Activated T-cell treated with anti-CD3 and anti-CD28 coated beads, Interleukin-2, amount 50 U/mL, for 72 hours (primary cell): ENCODE measurements at regions not wholly inside any gene's neighbourhood (a gene's known extent, or its start where the extent isn't known, plus 50 kb on each side); places are given as distances from the start of the nearest gene placed in this dataset.
"Not testable (repeated sequence)": the region's sequence is repeated elsewhere in the genome, so short reads cannot be mapped to it uniquely, and the experiment has no call there.

ENCODE experiments used
- ATAC-seq, 2 donors: fragments of 150-1000 bp; cut with Tn5 transposase; replicated peaks in 1 of 2; 2 replicates each; pipeline ENCODE4 v1.10.0; 2021; ENCODE audit warnings: moderate library complexity in 2 of 2, mild to moderate bottlenecking in 1 of 2
- DNase-seq, 2 donors: peaks; one replicate each; pipeline ENCODE4 v3.0.0; 2021 to 2022; ENCODE audit warnings: mixed read lengths in 1 of 2
- H3K27ac Mint-ChIP-seq: one replicate; pipeline ENCODE4 v1.8.0; 2022; ENCODE audit warnings: mild to moderate bottlenecking, moderate library complexity, mixed read lengths
- H3K27me3 Mint-ChIP-seq: one replicate; pipeline ENCODE4 v1.8.0; 2022; ENCODE audit warnings: low read depth, mixed read lengths
- H3K36me3 Mint-ChIP-seq, 2 donors: one replicate each; pipeline ENCODE4 v1.8.0; 2022; ENCODE audit warnings: mixed read lengths in 2 of 2, mild to moderate bottlenecking in 1 of 2; ENCODE audit not compliant: insufficient read depth in 2 of 2
- H3K4me1 Mint-ChIP-seq: one replicate; pipeline ENCODE4 v1.8.0; 2022; ENCODE audit warnings: low read depth, mixed read lengths
- H3K4me3 Mint-ChIP-seq, 2 donors: one replicate each; pipeline ENCODE4 v1.8.0; 2022; ENCODE audit warnings: mild to moderate bottlenecking in 2 of 2, mixed read lengths in 2 of 2, moderate library complexity in 2 of 2
- H3K9me3 Mint-ChIP-seq, 2 donors: one replicate each; pipeline ENCODE4 v1.8.0; 2022; ENCODE audit warnings: mixed read lengths in 2 of 2

DNA sequence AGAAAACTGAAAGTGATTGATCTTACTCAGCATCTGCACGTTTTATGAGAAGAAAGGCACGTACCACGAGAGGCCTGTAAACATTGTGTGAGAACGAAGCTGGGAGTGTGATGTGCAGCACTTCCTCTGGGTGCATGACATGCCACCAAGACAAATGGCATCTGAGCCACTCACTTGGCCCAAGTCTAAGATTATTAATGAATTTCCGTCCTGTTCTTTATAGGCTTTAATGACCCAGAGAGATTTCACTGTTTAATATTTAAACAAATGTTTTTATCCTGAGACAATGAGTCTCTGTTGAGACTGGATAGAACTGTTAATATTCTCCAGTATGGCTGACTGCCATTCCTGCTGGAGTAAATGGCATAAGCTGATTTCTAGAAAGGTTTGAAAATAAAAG lies 172.6 kb upstream of the PHACTR1 start:
- H3K4me3 Mint-ChIP-seq, result no peak overlapping the region
- ATAC-seq, result no peak

DNA sequence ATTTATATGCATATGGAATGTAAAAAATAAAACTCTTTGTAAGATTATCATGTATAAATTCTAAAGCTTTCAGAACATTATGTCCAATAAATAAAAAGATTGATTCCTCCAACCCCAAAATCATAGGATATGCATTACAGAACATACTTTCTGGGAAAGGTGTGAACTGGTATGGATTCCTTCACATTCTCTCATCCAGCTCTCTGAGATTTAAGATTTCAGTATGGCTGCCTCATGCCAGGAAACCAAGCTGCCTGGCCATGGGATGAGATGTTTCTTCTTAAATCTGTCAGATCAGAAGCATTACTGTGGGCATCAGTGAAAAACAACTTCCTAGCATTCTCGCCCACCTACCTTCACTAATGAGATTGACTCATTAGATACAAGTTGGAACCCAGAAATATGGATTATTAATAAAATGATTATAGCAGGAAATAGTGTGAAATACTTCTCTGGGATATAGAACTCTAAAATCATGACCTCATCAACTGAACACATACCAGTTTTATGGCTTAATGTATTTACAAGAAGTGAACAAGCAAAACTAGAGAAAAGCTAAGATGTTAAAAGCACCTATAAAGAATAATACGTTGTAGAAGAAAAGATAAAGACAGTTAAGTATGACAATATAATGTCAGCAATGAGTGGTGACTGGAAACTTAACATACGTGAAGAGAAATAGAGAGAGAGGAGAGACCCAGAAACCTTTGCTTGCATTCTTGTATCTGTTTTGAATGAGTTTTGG lies 171.6 kb upstream of the PHACTR1 start:
- no peak for DNase-seq
- H3K27me3 Mint-ChIP-seq, result peaks cover 26% of the 10 kb centered on the region
- ATAC-seq, result no peak
- no peaks in the 10 kb centered on the region for H3K36me3 Mint-ChIP-seq
- no peak overlapping the region for H3K27ac Mint-ChIP-seq
- peaks cover 0 to 3% of the 10 kb centered on the region in 2 donors for H3K9me3 Mint-ChIP-seq
- H3K4me3 Mint-ChIP-seq, result no peak overlapping the region
- H3K4me1 Mint-ChIP-seq, result no peaks in the 10 kb centered on the region

More for the DNA sequence above, 172.6 kb upstream of the PHACTR1 start:
- Mint-ChIP-seq H3K36me3 (no peaks in the 10 kb centered on the region), H3K27ac (no peak overlapping the region), H3K4me1 (no peaks in the 10 kb centered on the region), H3K9me3 (peaks cover 0 to 3% of the 10 kb centered on the region in 2 donors), H3K27me3 (peaks cover 27% of the 10 kb centered on the region)
- no peak for DNase-seq

- H3K27ac Mint-ChIP-seq, result no peak overlapping the region
- no peak for ATAC-seq
- no peak for DNase-seq
- H3K9me3 Mint-ChIP-seq, result peaks cover 0 to 3% of the 10 kb centered on the region in 2 donors
- no peaks in the 10 kb centered on the region for H3K36me3 Mint-ChIP-seq
- no peak overlapping the region for H3K4me3 Mint-ChIP-seq
- no peaks in the 10 kb centered on the region for H3K4me1 Mint-ChIP-seq
- peaks cover 21% of the 10 kb centered on the region for H3K27me3 Mint-ChIP-seq
Measured at GRCh38 chr6:12545619-12546409, 170.8 kb upstream of the PHACTR1 start.

DNA sequence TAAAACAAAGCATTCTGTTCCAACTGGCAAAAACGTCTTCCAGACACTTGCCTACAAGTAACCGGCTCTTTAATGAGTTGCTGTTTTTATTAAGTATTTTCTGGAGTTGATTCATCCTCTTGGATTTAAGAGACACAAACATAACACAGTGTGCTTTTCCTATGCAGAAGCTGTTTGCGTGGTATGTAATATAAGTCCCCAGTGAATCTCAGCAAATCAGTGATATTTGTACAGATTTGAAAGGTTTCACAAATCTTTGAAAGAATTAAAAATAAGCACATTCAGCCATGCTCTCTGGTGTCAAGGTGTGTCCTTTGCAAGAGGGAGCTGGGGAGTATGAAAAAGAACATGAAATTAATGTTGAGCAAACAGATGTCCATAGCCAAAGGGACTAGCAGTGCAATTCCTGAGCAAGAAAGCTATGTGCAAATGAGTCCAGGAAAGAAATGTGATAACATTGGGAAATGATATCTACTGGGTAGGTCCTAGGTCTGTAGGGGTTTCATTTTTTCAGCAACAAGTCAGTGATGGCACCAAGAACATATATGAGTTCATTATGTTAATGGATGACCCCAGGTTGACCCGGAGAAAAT lies 170.1 kb upstream of the PHACTR1 start:
- Mint-ChIP-seq H3K4me3 (no peak overlapping the region), H3K27me3 (peaks cover 21% of the 10 kb centered on the region), H3K36me3 (no peaks in the 10 kb centered on the region), H3K9me3 (peaks cover 0 to 3% of the 10 kb centered on the region in 2 donors), H3K27ac (no peak overlapping the region), H3K4me1 (no peaks in the 10 kb centered on the region)
- no peak for ATAC-seq
- no peak for DNase-seq

DNA sequence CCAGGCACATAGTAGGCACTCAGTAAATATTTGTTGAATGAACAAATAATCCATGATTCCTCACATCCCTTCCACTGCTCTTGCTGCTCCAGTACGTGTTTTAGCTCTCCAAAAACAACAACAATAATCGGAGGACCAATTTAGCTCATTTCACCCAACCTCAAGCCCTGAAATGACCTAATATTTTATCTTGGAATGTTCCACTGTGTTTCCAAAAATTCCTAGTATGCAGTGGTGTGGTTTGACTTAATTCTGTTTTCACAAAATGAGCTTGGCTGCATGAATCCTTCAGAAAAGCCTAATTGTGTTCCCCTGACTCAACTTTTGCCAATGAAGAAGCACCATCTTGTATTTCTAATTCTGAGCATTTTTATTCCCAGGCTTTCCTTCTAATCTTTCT lies 168.0 kb upstream of the PHACTR1 start:
- DNase-seq (no peak), ATAC-seq (no peak)
- Mint-ChIP-seq H3K36me3 (no peaks in the 10 kb centered on the region), H3K4me1 (no peaks in the 10 kb centered on the region), H3K4me3 (no peak overlapping the region), H3K27ac (no peak overlapping the region), H3K9me3 (peaks cover 0 to 4% of the 10 kb centered on the region in 2 donors), H3K27me3 (peaks cover 16% of the 10 kb centered on the region)

DNA sequence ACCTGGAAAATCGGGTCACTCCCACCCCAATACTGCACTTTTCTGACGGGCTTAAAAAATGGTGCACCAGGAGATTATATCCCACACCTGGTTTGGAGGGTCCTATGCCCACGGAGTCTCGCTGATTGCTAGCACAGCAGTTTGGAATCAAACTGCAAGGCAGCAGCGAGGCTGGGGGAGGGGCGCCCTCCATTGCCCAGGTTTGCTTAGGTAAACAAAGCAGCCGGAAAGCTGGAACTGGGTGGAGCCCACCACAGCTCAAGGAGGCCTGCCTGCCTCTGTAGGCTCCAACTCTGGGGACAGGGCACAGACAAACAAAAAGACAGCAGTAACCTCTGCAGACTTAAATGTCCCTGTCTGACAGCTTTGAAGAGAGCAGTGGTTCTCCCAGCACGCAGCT lies 167.1 kb upstream of the PHACTR1 start:
- H3K36me3 Mint-ChIP-seq, DNase-seq, ATAC-seq, H3K27ac Mint-ChIP-seq, H3K9me3 Mint-ChIP-seq, H3K4me3 Mint-ChIP-seq, H3K4me1 Mint-ChIP-seq: not testable (repeated sequence)
- H3K27me3 Mint-ChIP-seq, result peaks cover 16% of the 10 kb centered on the region

GRCh38 chr6:12554820-12555219 lies 161.7 kb upstream of the PHACTR1 start:
- not testable (repeated sequence) for H3K4me1 Mint-ChIP-seq, H3K27ac Mint-ChIP-seq, H3K4me3 Mint-ChIP-seq, H3K27me3 Mint-ChIP-seq, H3K9me3 Mint-ChIP-seq, ATAC-seq, H3K36me3 Mint-ChIP-seq, DNase-seq

GRCh38 chr6:12555267-12555666 lies 161.3 kb upstream of the PHACTR1 start:
- Mint-ChIP-seq H3K36me3 (no peaks in the 10 kb centered on the region), H3K27me3 (peaks cover under 1% of the 10 kb centered on the region), H3K27ac (no peak overlapping the region), H3K4me1 (no peaks in the 10 kb centered on the region), H3K9me3 (peaks cover 3 to 4% of the 10 kb centered on the region in 2 donors), H3K4me3 (no peak overlapping the region)
- ATAC-seq, result no peak
- no peak for DNase-seq

DNA sequence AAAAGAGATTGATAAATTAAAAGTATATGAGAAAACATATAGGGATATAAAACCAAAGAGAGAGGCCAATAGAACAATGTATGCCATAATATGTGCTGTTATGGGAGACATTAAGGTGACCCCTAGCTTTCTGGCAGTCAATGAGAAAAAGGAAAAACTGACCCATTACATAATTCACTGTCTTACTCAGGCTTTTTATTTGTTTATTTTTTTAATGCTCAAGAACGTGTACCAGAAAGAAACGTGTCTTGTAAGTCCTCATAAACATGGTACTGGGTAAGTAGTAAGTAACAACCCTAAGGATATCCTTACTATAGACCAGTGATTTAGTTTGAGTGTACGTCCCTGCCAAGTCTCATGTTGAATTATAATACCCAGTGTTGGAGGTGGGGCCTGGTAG lies 160.8 kb upstream of the PHACTR1 start:
- peaks cover 6% of the 10 kb centered on the region for H3K27me3 Mint-ChIP-seq
- no peak overlapping the region for H3K4me3 Mint-ChIP-seq
- H3K36me3 Mint-ChIP-seq, result peaks cover 0 to under 1% of the 10 kb centered on the region in 2 donors
- DNase-seq, result no peak
- peaks cover 3 to 4% of the 10 kb centered on the region in 2 donors for H3K9me3 Mint-ChIP-seq
- no peak overlapping the region for H3K27ac Mint-ChIP-seq
- no peaks in the 10 kb centered on the region for H3K4me1 Mint-ChIP-seq
- no peak for ATAC-seq

DNA sequence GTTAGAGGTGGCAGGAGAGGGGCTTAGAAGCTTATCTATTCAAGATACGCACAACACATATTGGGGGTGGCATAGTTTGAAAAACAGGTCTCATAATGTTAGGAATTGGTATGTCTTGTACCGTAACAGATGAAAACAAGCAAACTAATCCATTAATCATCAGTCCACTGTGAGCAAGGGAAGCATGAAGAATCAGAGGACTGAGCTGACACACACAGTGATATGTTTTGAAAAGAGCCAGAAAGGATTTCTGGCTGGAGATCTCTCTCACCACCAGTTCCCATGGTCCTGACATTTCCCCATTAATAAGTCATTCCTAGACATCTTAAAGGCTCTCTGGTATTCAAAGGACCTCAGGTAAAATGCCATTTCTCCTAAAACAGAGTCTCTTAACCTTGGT lies 158.8 kb upstream of the PHACTR1 start:
- peaks cover 0 to 1% of the 10 kb centered on the region in 2 donors for H3K36me3 Mint-ChIP-seq

DNA sequence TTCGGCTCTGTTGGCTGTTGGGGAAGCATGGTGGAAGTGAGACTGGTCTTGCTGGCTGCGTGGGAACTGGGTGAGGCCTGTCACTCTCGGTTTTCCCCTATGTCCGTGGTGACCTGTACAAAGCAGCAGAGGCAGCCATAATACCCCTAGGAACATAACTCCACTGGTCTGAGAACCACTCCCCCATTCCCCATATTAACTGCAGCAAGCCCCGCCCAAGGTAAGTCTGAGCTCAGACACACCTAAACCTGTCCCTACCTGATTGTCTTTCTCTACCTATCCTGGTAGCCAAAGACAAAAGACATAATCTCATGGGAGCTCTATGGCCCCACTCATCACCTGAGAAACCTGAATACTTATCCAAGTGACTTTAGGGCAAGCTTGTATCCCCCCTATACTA lies 156.3 kb upstream of the PHACTR1 start:
- Mint-ChIP-seq H3K4me1 (no peaks in the 10 kb centered on the region), H3K36me3 (peaks cover 0 to 1% of the 10 kb centered on the region in 2 donors), H3K4me3 (no peak overlapping the region), H3K27me3 (peaks cover 10% of the 10 kb centered on the region), H3K27ac (no peak overlapping the region), H3K9me3 (peaks cover 0 to 7% of the 10 kb centered on the region in 2 donors)
- DNase-seq (no peak), ATAC-seq (no peak)

More for the DNA sequence above, 158.8 kb upstream of the PHACTR1 start:
- Mint-ChIP-seq H3K27ac (no peak overlapping the region), H3K4me1 (no peaks in the 10 kb centered on the region), H3K4me3 (no peak overlapping the region), H3K9me3 (peaks cover 0 to 3% of the 10 kb centered on the region in 2 donors), H3K27me3 (peaks cover 10% of the 10 kb centered on the region)
- no peak for DNase-seq
- no peak for ATAC-seq

- Mint-ChIP-seq H3K27me3 (no peaks in the 10 kb centered on the region), H3K9me3 (peaks cover 0 to 4% of the 10 kb centered on the region in 2 donors), H3K4me3 (no peak overlapping the region), H3K27ac (no peak overlapping the region), H3K36me3 (no peaks in the 10 kb centered on the region), H3K4me1 (no peaks in the 10 kb centered on the region)
- ATAC-seq (no peak), DNase-seq (no peak)
Measured at GRCh38 chr6:12566618-12567123, 149.9 kb upstream of the PHACTR1 start.

GRCh38 chr6:12567682-12568081 lies 148.9 kb upstream of the PHACTR1 start:
- peaks cover 0 to 4% of the 10 kb centered on the region in 2 donors for H3K9me3 Mint-ChIP-seq
- no peak overlapping the region for H3K27ac Mint-ChIP-seq
- H3K4me3 Mint-ChIP-seq, result no peak overlapping the region
- no peaks in the 10 kb centered on the region for H3K4me1 Mint-ChIP-seq
- DNase-seq (no peak), ATAC-seq (no peak)
- H3K27me3 Mint-ChIP-seq, result no peaks in the 10 kb centered on the region
- H3K36me3 Mint-ChIP-seq, result no peaks in the 10 kb centered on the region
